Upper lobe of right lung (tissue), 1 donor: ENCODE measurements at regions not wholly inside any gene's neighbourhood (a gene's known extent, or its start where the extent isn't known, plus 50 kb on each side); places are given as distances from the start of the nearest gene placed in this dataset.

Source experiments
- ATAC-seq: fragments of 200-7000 bp; cut with Tn5 transposase; one replicate; pipeline ENCODE4 v1.9.1; 2020; ENCODE audit warnings: mild to moderate bottlenecking, moderate library complexity
- DNase-seq: peaks from one replicate; pipeline ENCODE4 v3.0.0-alpha.2; 2020
- H3K27ac ChIP-seq: fragments of 200-600 bp; one replicate; pipeline ENCODE4 v1.8.0; 2022
- H3K27me3 ChIP-seq: fragments of 200-600 bp; one replicate; pipeline ENCODE4 v1.8.0; 2022; ENCODE audit warnings: mild to moderate bottlenecking
- H3K36me3 ChIP-seq: fragments of 200-600 bp; one replicate; pipeline ENCODE4 v1.8.0; 2022
- H3K4me1 ChIP-seq: fragments of 200-600 bp; one replicate; pipeline ENCODE4 v1.8.0; 2022
- H3K4me3 ChIP-seq: fragments of 200-600 bp; one replicate; pipeline ENCODE4 v1.8.0; 2022; ENCODE audit warnings: mild to moderate bottlenecking
- H3K9me3 ChIP-seq: fragments of 200-600 bp; one replicate; pipeline ENCODE4 v1.8.0; 2022
- CTCF ChIP-seq: fragments of 200-600 bp; IDR thresholded peaks from one replicate; pipeline ENCODE4 v1.8.0; 2022; ENCODE audit warnings: antibody characterized with exemption
- intact Hi-C: fragments of 100-400 bp; cut with DNase I; formaldehyde crosslinking; loops from one replicate; pipeline ENCODE4 v1.11.0; 2022
- donor health status: DM: no; HTN: yes; CAD: no; lungs with severe emphysema.

GRCh38 chr11:29310725-29311342 lies 706.0 kb downstream of the KCNA4 start:
- no peak overlapping the region for H3K27ac ChIP-seq
- intact Hi-C loops, result no loop called here
- no peaks in the 10 kb centered on the region for H3K9me3 ChIP-seq
- no peak overlapping the region for H3K4me3 ChIP-seq
- TF ChIP-seq CTCF, result no peak
- DNase-seq (no peak), ATAC-seq (no peak)
- H3K4me1 ChIP-seq, result no peaks in the 10 kb centered on the region
- no peaks in the 10 kb centered on the region for H3K27me3 ChIP-seq
- no peaks in the 10 kb centered on the region for H3K36me3 ChIP-seq

GRCh38 chr11:29309992-29310391 lies 706.8 kb downstream of the KCNA4 start:
- H3K36me3 ChIP-seq, result no peaks in the 10 kb centered on the region
- no peak for TF ChIP-seq CTCF
- no peak overlapping the region for H3K27ac ChIP-seq
- H3K27me3 ChIP-seq, result no peaks in the 10 kb centered on the region
- DNase-seq (no peak), ATAC-seq (no peak)
- no peak overlapping the region for H3K4me3 ChIP-seq
- intact Hi-C loops, result no loop called here
- no peaks in the 10 kb centered on the region for H3K9me3 ChIP-seq
- H3K4me1 ChIP-seq, result no peaks in the 10 kb centered on the region

- TF ChIP-seq CTCF, result no peak
- Histone ChIP-seq H3K9me3 (no peaks in the 10 kb centered on the region), H3K4me1 (no peaks in the 10 kb centered on the region), H3K27me3 (no peaks in the 10 kb centered on the region), H3K27ac (no peak overlapping the region), H3K4me3 (no peak overlapping the region), H3K36me3 (no peaks in the 10 kb centered on the region)
- DNase-seq, result no peak
- intact Hi-C loops, result no loop called here
- ATAC-seq, result no peak
Measured at GRCh38 chr11:29306527-29306926, 710.3 kb downstream of the KCNA4 start.

GRCh38 chr11:29305456-29306232 lies 711.2 kb downstream of the KCNA4 start:
- DNase-seq (no peak), ATAC-seq (no peak)
- Histone ChIP-seq H3K4me1 (no peaks in the 10 kb centered on the region), H3K9me3 (no peaks in the 10 kb centered on the region), H3K4me3 (no peak overlapping the region), H3K27me3 (no peaks in the 10 kb centered on the region), H3K27ac (no peak overlapping the region), H3K36me3 (no peaks in the 10 kb centered on the region)
- intact Hi-C loops, result no loop called here
- no peak for TF ChIP-seq CTCF

- intact Hi-C loops, result no loop called here
- no peak for ATAC-seq
- no peak for DNase-seq
- Histone ChIP-seq H3K9me3 (no peaks in the 10 kb centered on the region), H3K4me3 (no peak overlapping the region), H3K36me3 (no peaks in the 10 kb centered on the region), H3K4me1 (no peaks in the 10 kb centered on the region), H3K27ac (no peak overlapping the region), H3K27me3 (no peaks in the 10 kb centered on the region)
- TF ChIP-seq CTCF, result no peak
Measured at GRCh38 chr11:29300420-29300819, 716.4 kb downstream of the KCNA4 start.
